LNCAP (cell line): ENCODE measurements at regions not wholly inside any gene's neighbourhood (a gene's known extent, or its start where the extent isn't known, plus 50 kb on each side); places are given as distances from the start of the nearest gene placed in this dataset.

ENCODE experiments used
- CTCF ChIP-seq: fragments of 450-650 bp; IDR thresholded peaks from 2 replicates; pipeline ENCODE4 v1.5.1; 2017; ENCODE audit warnings: mild to moderate bottlenecking

DNA sequence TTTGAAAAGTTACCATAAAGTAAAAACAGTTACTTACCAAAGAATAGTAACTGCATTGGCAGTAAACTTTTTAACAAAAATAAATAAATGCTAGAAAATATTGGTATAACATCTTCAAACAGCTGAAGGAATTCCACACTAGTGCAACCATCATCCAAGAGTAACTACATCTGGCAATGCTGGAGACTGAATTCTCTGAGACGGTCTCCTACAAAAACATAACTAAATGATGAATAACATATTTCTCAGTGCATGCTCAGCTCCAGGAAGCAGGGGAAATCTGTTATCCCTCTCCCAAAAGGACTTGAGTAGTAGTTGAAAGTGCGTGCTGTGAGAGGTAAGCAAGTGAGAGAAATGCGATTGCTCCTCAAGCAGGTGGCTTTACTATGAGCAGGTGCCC, 526.8 kb upstream of the CCDC54 start:
- no peak for TF ChIP-seq CTCF

DNA sequence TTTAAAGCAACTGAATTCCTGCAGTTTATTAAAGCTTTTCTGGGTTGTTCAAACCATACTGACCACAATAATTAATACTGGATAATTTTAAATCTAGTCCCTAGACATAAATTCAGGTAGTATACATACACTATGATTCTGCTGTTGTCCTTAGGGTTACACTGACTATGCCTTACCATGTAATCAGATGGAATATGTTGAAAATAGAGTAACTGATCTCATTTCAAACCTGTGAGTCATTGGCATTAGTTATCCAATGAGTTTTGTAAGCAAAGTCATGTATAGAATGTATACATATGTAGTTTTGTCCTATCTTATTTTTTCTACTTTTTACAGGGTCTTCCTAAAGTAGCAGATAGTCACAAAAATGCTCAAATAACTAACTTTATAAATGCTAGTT, 517.1 kb upstream of the CCDC54 start:
- no peak for TF ChIP-seq CTCF

DNA sequence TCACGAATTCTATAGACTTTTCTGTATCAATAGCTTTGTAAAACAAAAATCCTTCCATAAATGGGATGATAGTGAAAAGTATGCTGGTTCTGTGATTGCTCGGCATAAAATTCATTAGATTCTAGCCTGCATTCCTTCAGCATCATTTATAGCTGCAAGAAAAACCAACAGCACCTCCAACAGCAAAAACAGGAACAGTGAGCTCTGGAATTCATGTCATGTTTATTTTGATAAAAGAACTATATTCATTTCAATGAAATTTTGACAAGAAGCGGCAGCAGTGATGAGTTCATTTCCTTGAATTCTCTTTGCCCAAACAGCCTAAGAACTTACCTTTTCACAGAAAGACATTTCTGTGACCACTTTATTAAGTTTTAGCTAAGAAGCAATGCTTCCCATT, 515.2 kb upstream of the CCDC54 start:
- peak; percentile 49 for TF ChIP-seq CTCF

DNA sequence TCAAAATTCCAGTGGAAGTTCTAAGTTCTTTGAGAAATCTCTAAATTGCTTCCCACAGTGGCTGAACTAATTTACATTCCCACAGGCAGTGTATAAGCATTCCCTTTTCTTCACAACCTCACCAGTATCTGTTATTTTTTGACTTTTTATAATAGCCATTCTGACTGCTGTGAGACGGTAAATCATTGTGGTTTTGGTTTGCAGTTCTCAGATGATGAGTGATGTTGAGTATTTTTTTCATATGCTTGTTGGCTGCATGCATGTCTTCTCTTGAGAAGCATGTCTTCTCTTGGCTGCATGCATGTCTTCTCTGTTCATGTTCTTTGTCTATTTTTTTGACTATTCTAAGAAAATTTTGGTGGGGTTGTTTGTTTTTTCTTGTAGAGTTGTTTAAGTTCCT, 499.6 kb upstream of the CCDC54 start:
- no peak for TF ChIP-seq CTCF

GRCh38 chr3:106880206-106880605, 497.0 kb upstream of the CCDC54 start:
- TF ChIP-seq CTCF = no peak

DNA sequence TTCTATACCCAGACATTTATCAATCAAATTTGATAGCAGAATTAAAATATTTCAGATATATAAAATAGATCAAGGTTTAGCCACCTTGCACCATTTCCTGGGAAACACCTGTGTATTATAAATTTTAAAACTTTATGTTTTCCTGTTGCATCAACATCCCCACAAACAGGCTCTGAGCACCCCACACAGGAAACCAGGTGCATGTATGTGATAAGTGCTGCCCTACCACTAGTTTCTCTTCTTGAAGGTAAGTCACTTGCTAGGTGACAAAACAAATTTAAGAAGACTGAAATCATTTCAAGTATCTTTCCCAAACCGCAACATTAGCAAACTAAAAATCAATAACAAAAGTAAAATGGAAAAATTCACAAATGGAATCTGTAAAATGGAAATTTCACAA, 496.1 kb upstream of the CCDC54 start:
- TF ChIP-seq CTCF = no peak

DNA sequence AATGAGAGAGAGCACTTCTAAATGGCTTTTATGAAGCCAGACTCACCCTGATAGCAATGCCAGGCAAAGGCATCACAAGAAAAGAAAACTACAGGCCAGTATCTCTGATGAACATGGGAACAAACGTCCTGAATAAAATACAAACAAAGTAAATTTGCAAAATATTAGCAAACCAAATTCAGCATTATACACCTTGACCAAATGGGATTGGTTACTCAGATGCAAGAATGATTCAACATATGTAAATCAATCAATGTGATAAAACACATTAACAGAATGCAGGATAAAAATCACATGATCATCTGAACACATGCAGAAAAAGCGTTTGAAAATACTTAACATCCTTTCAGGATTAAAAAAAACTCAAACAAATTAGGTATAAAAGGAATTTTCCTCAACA, 494.9 kb upstream of the CCDC54 start:
- no peak for TF ChIP-seq CTCF

DNA sequence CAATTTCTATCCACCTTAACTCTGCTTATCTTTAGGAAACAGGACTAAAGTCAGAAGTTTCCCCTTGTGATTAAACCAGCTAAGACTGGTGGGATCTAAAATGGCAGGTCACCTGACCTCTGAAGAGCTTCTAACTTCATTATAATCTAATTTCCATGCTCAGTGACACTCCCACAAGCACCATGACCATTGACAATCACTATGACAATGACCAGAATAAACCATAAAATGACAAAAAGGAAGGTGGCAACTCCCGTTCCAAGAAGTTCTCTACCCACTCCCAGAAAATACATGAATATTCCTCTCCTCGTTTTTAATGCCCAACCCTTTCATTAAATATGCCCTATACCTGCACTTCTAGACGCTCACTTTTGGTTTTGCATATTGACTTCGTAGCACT, 471.2 kb upstream of the CCDC54 start:
- TF ChIP-seq CTCF = no peak
